Fibroblast of lung (primary cell): ENCODE measurements at regions not wholly inside any gene's neighbourhood (a gene's known extent, or its start where the extent isn't known, plus 50 kb on each side); places are given as distances from the start of the nearest gene placed in this dataset.

ENCODE experiments used
- EZH2 ChIP-seq: IDR thresholded peaks from 2 replicates; pipeline ENCODE4 v1.5.1; 2012; ENCODE audit warnings: low read length, control low read depth, mild to moderate bottlenecking; ENCODE audit errors: missing control alignments
- TF ChIP-seq, protein P1 (sequence below), 2 donors: IDR thresholded peaks in 1 of 2; conservative IDR thresholded peaks in 1 of 2; 1 replicate in 1 of 2; 2 replicates in 1 of 2; pipeline ENCODE4 v1.5.1; 2011 to 2012; ENCODE audit warnings: low read length in 2 of 2, control low read depth in 1 of 2, inconsistent platforms in 1 of 2, low read depth in 1 of 2, mild to moderate bottlenecking in 1 of 2

DNA sequence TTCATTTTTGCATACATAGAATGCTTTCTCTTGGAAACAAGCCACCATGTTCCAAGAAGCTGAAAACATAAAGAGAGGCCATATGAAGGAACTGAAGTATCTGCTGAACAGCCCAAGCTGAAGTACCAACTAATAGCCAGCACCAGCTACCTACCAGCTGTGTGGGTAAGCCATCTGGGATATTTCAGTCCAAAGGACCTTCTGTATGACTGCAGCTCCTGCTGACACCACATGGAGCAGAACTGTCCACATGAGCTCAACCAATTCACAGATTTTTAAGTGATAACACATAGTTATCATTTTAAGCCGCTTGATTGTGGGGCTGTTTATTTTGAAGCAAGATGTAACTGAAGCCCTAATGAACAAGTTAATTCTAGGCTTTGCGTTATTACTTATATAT lies 621.1 kb upstream of the KLHL1 start:
- TF ChIP-seq, protein P1, sequence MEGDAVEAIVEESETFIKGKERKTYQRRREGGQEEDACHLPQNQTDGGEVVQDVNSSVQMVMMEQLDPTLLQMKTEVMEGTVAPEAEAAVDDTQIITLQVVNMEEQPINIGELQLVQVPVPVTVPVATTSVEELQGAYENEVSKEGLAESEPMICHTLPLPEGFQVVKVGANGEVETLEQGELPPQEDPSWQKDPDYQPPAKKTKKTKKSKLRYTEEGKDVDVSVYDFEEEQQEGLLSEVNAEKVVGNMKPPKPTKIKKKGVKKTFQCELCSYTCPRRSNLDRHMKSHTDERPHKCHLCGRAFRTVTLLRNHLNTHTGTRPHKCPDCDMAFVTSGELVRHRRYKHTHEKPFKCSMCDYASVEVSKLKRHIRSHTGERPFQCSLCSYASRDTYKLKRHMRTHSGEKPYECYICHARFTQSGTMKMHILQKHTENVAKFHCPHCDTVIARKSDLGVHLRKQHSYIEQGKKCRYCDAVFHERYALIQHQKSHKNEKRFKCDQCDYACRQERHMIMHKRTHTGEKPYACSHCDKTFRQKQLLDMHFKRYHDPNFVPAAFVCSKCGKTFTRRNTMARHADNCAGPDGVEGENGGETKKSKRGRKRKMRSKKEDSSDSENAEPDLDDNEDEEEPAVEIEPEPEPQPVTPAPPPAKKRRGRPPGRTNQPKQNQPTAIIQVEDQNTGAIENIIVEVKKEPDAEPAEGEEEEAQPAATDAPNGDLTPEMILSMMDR (conservative IDR thresholded peaks at IDR 0.05 in 1 of 2, IDR thresholded peaks at IDR 0.05 in 1 of 2; ENCODE audit: low read depth in 1 of 2, low read length in 2 of 2), result no peak
- no peak for TF ChIP-seq EZH2
